Panc1 (cell line): ENCODE measurements at regions not wholly inside any gene's neighbourhood (a gene's known extent, or its start where the extent isn't known, plus 50 kb on each side); places are given as distances from the start of the nearest gene placed in this dataset.

Experiments used
- ATAC-seq: fragments of 200-7000 bp; cut with Tn5 transposase; 2 replicates; pipeline ENCODE4 v1.9.1; 2020; ENCODE audit warnings: mild to moderate bottlenecking, moderate library complexity
- BruUV-seq: library from RNA; stranded (reverse); fragments of 400-500 nt; replicated peaks from 2 replicates; lab custom pipeline; 2021; lab: Mats Ljungman, UMichigan
- CTCF ChIA-PET: fragments of 300-600 bp; sonication (Branson Sonifier 250); formaldehyde crosslinking; loops from one replicate; lab custom pipeline; 2022; ENCODE audit warnings: antibody characterized with exemption; lab: Charles Lee
- POLR2A ChIA-PET: fragments of 300-600 bp; sonication (Branson Sonifier 250); formaldehyde crosslinking; loops from one replicate; lab custom pipeline; 2022; ENCODE audit warnings: antibody characterized with exemption; lab: Charles Lee
- DNase-seq: peaks from one replicate; pipeline ENCODE4 v3.0.0-alpha.2; 2010; ENCODE audit warnings: low read depth, low spot score
- H3K27ac ChIP-seq: 2 replicates; pipeline ENCODE4 v1.5.1; 2011; ENCODE audit warnings: mild to moderate bottlenecking, low read length, inconsistent platforms
- H3K27me3 ChIP-seq: fragments of 200-500 bp; sonication (Bioruptor generic); 2 replicates; pipeline ENCODE4 v1.6.0; 2014; ENCODE audit warnings: low read length, inconsistent platforms; ENCODE audit not compliant: control insufficient read depth, insufficient read depth
- H3K36me3 ChIP-seq: fragments of 200-500 bp; sonication (Bioruptor generic); 2 replicates; pipeline ENCODE4 v1.5.1; 2014; ENCODE audit warnings: inconsistent platforms, mild to moderate bottlenecking, low read length, moderate library complexity; ENCODE audit not compliant: control insufficient read depth, insufficient read depth
- H3K4me1 ChIP-seq: 2 replicates; pipeline ENCODE4 v1.5.1; 2011; ENCODE audit warnings: inconsistent platforms, mild to moderate bottlenecking, low read length, moderate library complexity; ENCODE audit not compliant: control insufficient read depth, insufficient read depth
- H3K4me3 ChIP-seq, 2 experiments: 2 replicates each; pipeline ENCODE4 v1.5.1; 2011 to 2012; ENCODE audit warnings: low read depth in 2 of 2, low read length in 2 of 2, mild to moderate bottlenecking in 2 of 2, inconsistent platforms in 1 of 2, moderate library complexity in 1 of 2
- H3K9me3 ChIP-seq: fragments of 200-500 bp; sonication (Bioruptor generic); 2 replicates; pipeline ENCODE4 v1.5.1; 2014; ENCODE audit warnings: low read depth, mild to moderate bottlenecking, inconsistent platforms, low read length, moderate library complexity; ENCODE audit not compliant: control insufficient read depth, insufficient read depth
- CTCF ChIP-seq: fragments of 450-650 bp; IDR thresholded peaks from 2 replicates; pipeline ENCODE4 v1.5.1; 2017; ENCODE audit warnings: mild to moderate bottlenecking
- POLR2AphosphoS5 ChIP-seq: IDR thresholded peaks from 2 replicates; pipeline ENCODE4 v1.6.1; 2012; ENCODE audit warnings: mild to moderate bottlenecking, low read depth, low read length, moderate library complexity
- REST ChIP-seq, 2 experiments: IDR thresholded peaks; 2 replicates each; pipeline ENCODE4 v1.6.1; 2011 to 2012; ENCODE audit warnings: low read depth in 2 of 2, control low read depth in 1 of 2, low read length in 1 of 2, mild to moderate bottlenecking in 1 of 2, moderate library complexity in 1 of 2; ENCODE audit not compliant: insufficient read depth in 1 of 2
- SIN3A ChIP-seq: IDR thresholded peaks from 2 replicates; pipeline ENCODE4 v1.6.1; 2012; ENCODE audit warnings: low read depth, mild to moderate bottlenecking, low read length, moderate library complexity, borderline replicate concordance; ENCODE audit not compliant: insufficient read depth
- TCF7L2 ChIP-seq: IDR thresholded peaks from 2 replicates; pipeline ENCODE4 v1.6.1; 2011; ENCODE audit warnings: mild to moderate bottlenecking, low read depth, low read length, inconsistent platforms
- in situ Hi-C: cut with HindIII; loops from 2 replicates; pipeline ENCODE4 v1.10.0; 2016; ENCODE audit warnings: low sequenced_read_pairs, low pct_unique_long_range_greater_than_20kb
- intact Hi-C: fragments of 100-400 bp; cut with micrococcal nuclease; formaldehyde crosslinking; loops from one replicate; pipeline ENCODE4 v1.10.0; 2022; ENCODE audit not compliant: unreplicated experiment

- TF ChIP-seq POLR2AphosphoS5: no peak
- no peak for TF ChIP-seq CTCF
- no peak for TF ChIP-seq TCF7L2
- no peak for TF ChIP-seq SIN3A
- TF ChIP-seq REST (IDR thresholded peaks at IDR 0.05; ENCODE audit: insufficient read depth in 1 of 2, low read depth in 2 of 2, low read length in 1 of 2): no peak
- ChIA-PET CTCF (no interaction called here), POLR2A (no interaction called here)
- H3K4me3 ChIP-seq: no peak overlapping the region
- no TSS peak for BruUV-seq
- peaks cover 2% of the 10 kb centered on the region; the same call in 1 of the 2 replicates for H3K9me3 ChIP-seq
- in situ Hi-C loops (no loop called here), intact Hi-C loops (loop anchor here (1.0 kb wide), 1 partner anchor 11 kb away; no protein-coding TSS in a partner anchor)
- H3K4me1 ChIP-seq: no peaks in the 10 kb centered on the region
- DNase-seq (no peak), ATAC-seq (no peak)
- no peak overlapping the region for H3K27ac ChIP-seq
- H3K27me3 ChIP-seq: no peaks in the 10 kb centered on the region
- no peaks in the 10 kb centered on the region for H3K36me3 ChIP-seq
These were observed 338.5 kb downstream of the AKAIN1 start for GRCh38 chr18:4858379-4859127.

- no peaks in the 10 kb centered on the region; the same call in 1 of the 2 replicates for H3K9me3 ChIP-seq
- in situ Hi-C loops: no loop called here
- H3K4me3 ChIP-seq: no peak overlapping the region
- no TSS peak for BruUV-seq
- no peaks in the 10 kb centered on the region for H3K36me3 ChIP-seq
- intact Hi-C loops: no loop called here
- ChIA-PET CTCF (no interaction called here), POLR2A (no interaction called here)
- no peaks in the 10 kb centered on the region for H3K27me3 ChIP-seq
- no peak for ATAC-seq
- no peak for DNase-seq
- H3K4me1 ChIP-seq: no peaks in the 10 kb centered on the region
- no peak for TF ChIP-seq REST (IDR thresholded peaks at IDR 0.05; ENCODE audit: insufficient read depth in 1 of 2, low read depth in 2 of 2, low read length in 1 of 2)
- no peak for TF ChIP-seq CTCF
- no peak for TF ChIP-seq TCF7L2
- no peak for TF ChIP-seq SIN3A
- TF ChIP-seq POLR2AphosphoS5: no peak
- H3K27ac ChIP-seq: no peak overlapping the region
These were observed 342.4 kb downstream of the AKAIN1 start for GRCh38 chr18:4854671-4855070.
